HG02938 (cell line): ENCODE measurements at regions not wholly inside any gene's neighbourhood (a gene's known extent, or its start where the extent isn't known, plus 50 kb on each side); places are given as distances from the start of the nearest gene placed in this dataset.
"Not testable (repeated sequence)": the region's sequence is repeated elsewhere in the genome, so short reads cannot be mapped to it uniquely, and the experiment has no call there.

Source experiments
- ATAC-seq: cut with Tn5 transposase; IDR thresholded peaks from one replicate; pipeline ENCODE4 v1.9.1; 2021; ENCODE audit warnings: mild to moderate bottlenecking, moderate library complexity; ENCODE audit not compliant: unreplicated experiment

GRCh38 chr4:183044924-183045640 lies 54.0 kb upstream of the WWC2 start:
- ATAC-seq = not testable (repeated sequence)

- ATAC-seq = no peak
These were observed 60.6 kb upstream of the WWC2 start for GRCh38 chr4:183038436-183038835.

- no peak for ATAC-seq
These were observed 63.2 kb upstream of the WWC2 start for GRCh38 chr4:183035726-183036415.

GRCh38 chr4:183035256-183035655 lies 63.8 kb upstream of the WWC2 start:
- no peak for ATAC-seq

- ATAC-seq = no peak
These were observed 68.2 kb upstream of the WWC2 start for GRCh38 chr4:183030823-183031222.

- ATAC-seq = no peak
These were observed 68.7 kb upstream of the WWC2 start for GRCh38 chr4:183030309-183030708.

GRCh38 chr4:183029365-183029764 lies 69.7 kb upstream of the WWC2 start:
- ATAC-seq = no peak

GRCh38 chr4:183026701-183027100 lies 72.4 kb upstream of the WWC2 start:
- no peak for ATAC-seq

GRCh38 chr4:183022617-183023016 lies 76.4 kb upstream of the WWC2 start:
- ATAC-seq = no peak

GRCh38 chr4:183017962-183018361 lies 81.1 kb upstream of the WWC2 start:
- no peak for ATAC-seq

GRCh38 chr4:183014361-183015084 lies 84.5 kb upstream of the WWC2 start:
- ATAC-seq = no peak

- ATAC-seq = no peak
These were observed 85.4 kb upstream of the WWC2 start for GRCh38 chr4:183013730-183014002.

GRCh38 chr4:183012879-183013729 lies 86.0 kb upstream of the WWC2 start:
- no peak for ATAC-seq

- no peak for ATAC-seq
These were observed 87.7 kb upstream of the WWC2 start for GRCh38 chr4:183011213-183011907.

GRCh38 chr4:183008492-183008891 lies 90.6 kb upstream of the WWC2 start:
- ATAC-seq = no peak

- ATAC-seq = not testable (repeated sequence)
These were observed 87.2 kb upstream of the DCTD start for GRCh38 chr4:183004370-183004769.

- no peak for ATAC-seq
These were observed 77.0 kb upstream of the DCTD start for GRCh38 chr4:182994171-182994570.

GRCh38 chr4:182978152-182978827 lies 61.1 kb upstream of the DCTD start:
- ATAC-seq = peak; percentile 74

- ATAC-seq = peak; percentile 55
These were observed 58.6 kb upstream of the DCTD start for GRCh38 chr4:182975806-182976205.

GRCh38 chr4:182973941-182974340 lies 56.8 kb upstream of the DCTD start:
- no peak for ATAC-seq
